ENCODE measurements at regions not wholly inside any gene's neighbourhood (a gene's known extent, or its start where the extent isn't known, plus 50 kb on each side); places are given as distances from the start of the nearest gene placed in this dataset.
"Not testable (repeated sequence)": the region's sequence is repeated elsewhere in the genome, so short reads cannot be mapped to it uniquely, and the experiment has no call there.

DNA sequence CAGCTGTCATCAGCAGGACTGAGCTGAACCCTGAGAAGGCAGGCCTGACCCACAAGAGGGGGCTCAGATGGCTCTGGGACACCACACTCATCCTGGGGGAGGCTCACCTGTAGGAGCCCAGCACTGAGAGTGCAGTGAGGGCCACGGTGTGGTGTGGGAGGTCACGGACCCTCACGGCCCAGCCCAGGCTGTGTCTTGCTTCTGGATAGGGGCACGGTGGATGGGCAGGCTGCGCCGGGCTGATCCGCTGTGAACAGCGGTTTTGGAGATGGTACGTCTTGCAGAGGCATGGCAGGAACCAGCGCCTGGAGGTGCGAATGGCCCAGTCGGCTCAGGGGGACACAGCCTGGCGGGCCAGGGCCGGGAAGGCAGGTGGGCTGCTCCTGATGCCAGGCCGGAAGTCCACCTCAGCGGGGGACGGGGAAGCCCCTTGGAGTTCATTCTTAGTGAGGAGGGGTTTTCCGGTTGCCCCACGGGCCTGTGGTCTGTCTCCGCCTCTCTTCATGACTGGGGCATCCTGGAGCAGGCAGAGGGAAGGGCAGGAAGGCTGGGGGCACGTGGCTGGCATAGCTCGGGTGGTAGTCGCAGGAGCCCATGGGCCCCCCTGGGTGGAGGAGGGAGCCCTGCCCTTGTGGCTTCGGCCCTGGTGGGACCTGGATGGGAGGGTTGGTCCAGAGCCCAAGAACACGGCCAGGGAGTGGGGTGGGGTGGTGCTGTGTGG, 112.5 kb downstream of the UNCX start:
- DNase-seq, result no peak

DNA sequence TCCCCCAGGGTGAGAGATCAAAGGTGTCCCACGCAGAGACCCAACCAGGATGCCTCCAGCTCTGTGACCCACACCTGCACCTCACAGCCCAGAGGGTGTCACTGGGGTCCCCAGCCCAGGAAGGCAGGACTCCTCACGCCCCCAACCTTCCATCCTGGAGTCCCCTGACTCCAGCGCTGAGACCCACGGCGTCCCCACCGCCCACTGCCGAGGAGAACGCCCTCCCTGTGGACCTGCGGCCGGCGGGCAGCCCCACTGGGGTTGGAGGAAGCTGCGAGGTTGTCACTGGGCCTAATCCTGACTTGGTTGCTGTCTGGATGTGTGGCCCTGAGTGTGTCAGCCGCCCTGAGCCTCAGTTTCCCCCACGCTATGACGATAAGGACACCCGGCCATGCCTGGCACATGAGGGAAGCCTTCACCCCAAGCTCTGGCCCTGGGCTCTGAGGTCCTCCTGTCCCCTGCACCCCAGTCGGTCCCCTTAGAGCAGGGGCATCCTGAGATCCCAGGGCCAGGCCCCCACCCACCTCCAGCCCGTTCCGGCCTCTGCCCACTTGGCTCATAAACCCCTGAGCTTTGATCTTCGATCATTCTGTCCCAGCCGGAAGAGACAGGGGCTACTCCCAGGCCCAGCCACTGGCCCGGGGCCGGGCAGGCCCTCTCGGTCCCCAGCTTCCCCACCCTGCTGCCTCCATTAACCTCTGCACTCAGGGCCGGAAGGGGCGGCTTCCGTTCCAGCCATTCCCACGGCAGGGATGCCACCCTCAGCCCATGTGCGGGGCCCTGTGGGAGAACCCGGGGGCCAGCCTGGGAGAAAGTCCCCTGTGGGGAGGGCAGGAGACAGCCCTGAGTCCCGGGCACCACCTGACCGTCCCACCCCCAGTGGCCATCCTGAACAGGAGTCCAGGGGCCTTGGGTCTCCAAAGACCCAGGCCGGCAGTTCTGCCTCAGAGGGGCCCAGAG, 113.2 kb downstream of the MICALL2 start:
- no peak for DNase-seq

- no peak for DNase-seq
Observed at GRCh38 chr7:1346851-1347250, 112.4 kb downstream of the MICALL2 start.

- DNase-seq, result no peak
Observed at GRCh38 chr7:1348096-1348822, 111.0 kb downstream of the MICALL2 start.

GRCh38 chr7:1348823-1349335, 110.4 kb downstream of the MICALL2 start:
- no peak for DNase-seq

DNA sequence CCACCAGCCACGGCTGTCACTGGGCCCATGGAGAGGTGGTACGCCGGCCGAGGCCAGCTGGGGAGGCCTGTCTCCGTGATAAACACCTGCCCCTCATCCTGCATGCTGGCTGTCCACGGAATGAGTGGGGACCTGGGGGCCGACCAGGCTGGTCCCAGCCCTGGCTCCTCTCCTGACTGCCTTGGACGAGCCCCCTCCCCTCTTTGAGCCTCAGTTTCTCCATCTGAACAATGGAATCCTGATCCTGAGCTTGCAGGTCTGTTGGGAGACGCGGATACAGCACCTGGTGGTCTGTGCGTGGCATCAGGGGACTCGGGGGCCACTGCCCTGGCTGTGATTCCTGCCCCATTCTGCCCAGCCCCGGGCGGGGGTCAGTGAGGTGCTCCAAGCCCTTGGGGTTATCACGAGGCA, 109.9 kb downstream of the MICALL2 start:
- DNase-seq, result no peak

DNA sequence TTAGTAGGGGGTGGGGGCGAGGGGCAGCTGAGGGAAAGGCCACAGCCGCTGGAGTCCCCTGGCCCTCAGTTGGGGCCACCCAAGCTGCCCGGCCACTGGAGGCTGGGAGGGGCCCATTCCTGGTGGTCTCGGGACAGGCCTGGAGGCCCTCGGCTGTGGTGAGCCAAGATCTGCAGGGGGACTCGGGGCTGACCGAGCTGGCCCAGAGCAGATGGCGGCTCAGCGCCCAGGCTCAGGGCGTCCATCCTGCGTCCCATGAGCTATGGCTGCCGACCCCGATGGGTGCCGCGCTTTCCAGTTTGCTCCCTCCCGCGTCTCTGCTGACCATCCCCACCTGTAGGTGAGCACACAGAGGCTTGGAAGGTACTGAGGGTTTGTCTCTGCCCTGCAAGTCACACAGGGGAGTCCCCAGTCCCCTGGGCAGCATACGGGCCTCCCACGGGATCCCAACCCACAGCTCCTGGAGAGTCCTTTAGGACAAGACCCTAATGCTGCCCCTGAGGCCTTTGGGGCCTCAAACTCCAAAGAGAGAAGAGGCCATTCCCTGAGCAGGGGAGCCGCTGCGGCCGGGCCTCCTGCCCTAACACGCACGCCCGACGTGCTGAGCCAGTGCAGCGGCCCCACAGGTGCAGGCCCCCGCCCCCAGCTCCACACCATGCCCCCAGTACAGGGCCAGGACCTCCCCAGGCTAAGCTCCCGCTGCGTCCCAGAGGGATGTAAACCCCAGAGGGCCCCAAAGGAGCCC, 107.2 kb downstream of the MICALL2 start:
- no peak for DNase-seq

GRCh38 chr7:1352656-1353271, 106.5 kb downstream of the MICALL2 start:
- DNase-seq, result no peak

GRCh38 chr7:1354661-1355567, 104.4 kb downstream of the MICALL2 start:
- no peak for DNase-seq

DNA sequence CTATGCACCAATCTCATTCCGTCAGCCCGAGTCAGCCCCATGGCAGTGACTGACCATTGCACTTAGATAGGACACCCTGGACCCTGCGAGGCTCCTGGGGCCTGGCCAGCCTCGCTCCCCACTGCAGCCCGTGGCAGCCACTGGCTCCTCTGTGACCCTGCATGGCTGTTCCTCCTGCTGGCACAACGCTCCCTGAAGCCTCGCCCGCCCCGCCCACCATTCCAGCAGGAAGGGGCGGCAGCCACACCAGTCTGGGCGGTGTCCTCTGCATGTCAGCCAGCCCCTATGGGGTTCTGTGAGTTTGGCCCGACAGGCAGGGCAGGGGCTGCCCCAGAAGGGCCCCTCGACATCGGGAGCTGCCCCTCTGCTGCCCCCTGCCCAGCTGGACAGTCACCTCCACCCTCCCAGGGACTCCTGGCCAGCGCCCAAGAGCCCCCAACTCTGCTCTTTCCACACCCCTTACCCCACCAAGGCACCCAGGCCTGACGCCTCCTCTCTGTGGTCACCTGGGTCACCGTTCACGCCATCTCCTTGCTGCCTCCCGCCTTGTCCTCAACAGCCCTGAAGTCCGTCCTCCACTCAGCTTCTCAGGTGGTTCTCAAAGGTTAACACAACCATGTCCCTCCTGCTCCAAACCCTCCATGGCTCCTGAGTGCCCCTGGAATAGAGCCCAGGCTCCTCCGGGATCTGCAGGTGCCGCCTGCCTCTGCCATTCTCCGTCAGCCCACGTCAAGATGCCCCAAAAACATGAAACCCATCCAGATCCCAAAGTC, 103.5 kb downstream of the MICALL2 start:
- no peak for DNase-seq

GRCh38 chr7:1356853-1357252, 102.4 kb downstream of the MICALL2 start:
- not testable (repeated sequence) for DNase-seq

GRCh38 chr7:1357260-1357600, 102.0 kb downstream of the MICALL2 start:
- DNase-seq, result not testable (repeated sequence)

DNA sequence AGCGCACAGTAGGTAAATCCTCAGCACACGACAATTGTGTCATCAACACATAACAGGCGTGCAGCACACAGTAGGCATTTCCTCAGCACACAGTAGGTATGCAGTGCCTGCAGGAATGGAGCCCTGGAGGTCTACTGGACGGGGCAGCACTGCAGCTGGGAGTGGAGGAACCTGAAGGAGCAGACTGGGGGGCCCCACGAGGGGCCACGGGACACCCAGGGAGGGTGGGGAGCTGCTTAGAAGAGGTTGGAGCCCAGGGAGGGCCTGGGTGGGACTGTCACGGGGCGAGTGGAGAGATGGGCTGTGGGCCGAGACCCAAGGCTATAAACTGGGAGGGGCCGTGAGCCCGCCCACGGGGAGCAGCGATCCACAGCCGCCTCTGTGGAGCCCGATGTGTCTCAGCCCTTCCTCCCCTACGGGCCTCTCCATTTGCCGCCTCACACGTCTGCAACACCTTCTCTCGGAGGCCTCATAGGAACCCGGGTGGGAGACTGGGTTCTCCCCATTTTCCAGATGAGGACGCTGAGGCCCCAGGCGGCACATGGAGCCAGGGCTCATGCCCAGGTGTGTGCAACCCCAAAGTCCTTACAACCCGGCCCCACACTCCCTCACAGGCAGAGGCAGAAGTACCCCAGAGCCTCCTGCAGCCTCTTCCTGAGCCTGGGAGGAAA, 101.5 kb downstream of the MICALL2 start:
- no peak for DNase-seq

DNA sequence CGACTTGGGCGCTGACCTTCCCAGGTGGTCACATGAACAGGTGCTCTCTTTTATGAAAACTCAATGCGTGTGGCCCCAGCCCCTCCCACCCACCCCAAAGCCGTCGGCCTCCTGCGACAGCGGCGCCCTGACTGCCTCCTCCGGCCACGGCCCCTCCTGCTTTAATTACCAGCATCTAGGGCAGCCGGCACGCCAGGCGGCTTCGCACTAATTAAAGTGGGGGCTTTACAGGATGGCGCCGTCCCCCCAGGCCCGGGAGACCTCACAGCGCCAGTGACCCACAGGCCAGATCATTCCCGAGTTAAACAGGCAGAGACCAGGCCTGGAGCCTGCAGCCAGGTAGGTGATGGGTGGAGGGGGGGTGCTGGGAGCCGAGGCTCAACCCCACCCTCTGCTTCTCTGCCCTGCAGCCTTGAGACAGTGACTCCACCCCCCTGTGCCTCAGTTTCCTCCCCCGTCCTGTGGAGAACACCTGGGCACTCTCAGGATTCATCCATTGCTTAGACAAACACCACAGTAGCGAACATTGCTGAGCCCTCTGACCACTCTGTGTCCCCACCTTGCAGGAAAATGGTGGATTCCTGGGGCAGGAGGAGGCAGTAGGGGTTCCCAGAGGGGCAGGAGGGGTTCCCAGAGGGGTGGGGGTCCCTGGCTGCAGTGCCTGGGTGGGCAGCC, 100.8 kb downstream of the MICALL2 start:
- DNase-seq, result no peak

- no peak for DNase-seq
Observed at GRCh38 chr7:1359051-1359400, 100.2 kb downstream of the MICALL2 start.

- no peak for DNase-seq
Observed at GRCh38 chr7:1359681-1360485, 99.4 kb downstream of the MICALL2 start.

DNA sequence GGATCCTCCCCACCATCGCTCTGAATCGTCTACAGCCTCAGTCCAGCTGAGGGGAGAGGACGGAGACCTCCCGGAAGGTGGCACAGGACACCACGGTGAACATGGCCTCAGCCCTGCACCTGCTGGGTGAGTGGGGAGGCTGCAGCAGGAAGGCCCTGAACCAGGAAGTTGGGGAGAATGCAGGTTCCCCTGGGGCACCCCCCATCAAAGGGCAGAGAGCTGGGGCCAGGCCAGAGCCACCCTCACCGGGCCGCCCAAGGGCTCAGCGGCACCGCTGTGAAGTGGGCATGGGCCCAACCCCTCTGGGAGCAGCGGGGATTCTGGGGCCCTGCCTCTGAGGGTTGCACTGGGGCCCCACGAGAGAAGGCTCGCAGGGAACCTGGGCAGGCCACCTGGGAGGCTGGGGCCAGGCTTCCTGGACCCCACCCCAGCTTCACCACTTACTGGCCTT, 98.7 kb downstream of the MICALL2 start:
- no peak for DNase-seq
